ENCODE measurements at regions not wholly inside any gene's neighbourhood (a gene's known extent, or its start where the extent isn't known, plus 50 kb on each side); places are given as distances from the start of the nearest gene placed in this dataset.

DNA sequence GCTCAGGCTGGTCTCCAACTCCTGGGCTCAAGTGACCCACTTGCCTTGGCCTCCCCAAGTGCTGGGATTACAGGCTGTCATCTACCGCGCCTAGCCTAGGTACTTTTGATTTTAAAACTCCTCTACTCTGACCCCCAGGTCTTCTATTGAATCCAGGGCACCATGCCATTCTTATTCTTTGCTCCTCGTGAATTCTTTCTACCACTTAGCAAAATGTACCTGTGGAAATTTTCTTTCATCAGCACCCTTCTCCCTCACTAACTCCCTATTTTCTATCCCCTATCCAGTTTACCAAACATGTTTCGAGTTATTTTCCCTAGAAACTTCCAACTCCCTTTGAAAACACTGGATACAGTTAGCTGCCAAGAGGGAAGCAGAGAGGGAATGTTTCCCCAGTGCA is 60.0 kb upstream of the RAPGEF2 start:
- RAD21 ChIA-PET (ENCODE audit: unreplicated experiment), result no interaction called here
- in situ Hi-C loops (cut with MboI), result no loop called here
- no peak for DNase-seq (ENCODE audit: low read depth, low spot score)

More for the DNA sequence above, 60.0 kb upstream of the RAPGEF2 start:
- ChIA-PET SMC1A (ENCODE audit: uncharacterized antibody, unreplicated experiment) (interaction anchor here (1.0 to 1.4 kb wide), 3 partner anchors 25 to 186 kb away, joined by 3 to 4 read pairs (median 3); no protein-coding TSS in a partner anchor), CTCF (no interaction called here), POLR2A (no interaction called here)
- Histone ChIP-seq H3K4me2 (ENCODE audit: control insufficient read depth, insufficient read depth) (no peak overlapping the region), H2AFZ (ENCODE audit: control insufficient read depth, low read depth, low read length) (no peak overlapping the region), H3K4me3 (no peak overlapping the region), H3K27me3 (replicated peaks in 1 of 2; ENCODE audit: control insufficient read depth in 2 of 2, insufficient read depth in 2 of 2, low read length in 1 of 2) (no peaks in the 10 kb centered on the region), H3K4me1 (ENCODE audit: control insufficient read depth, insufficient read depth, low read length) (peaks cover 9% of the 10 kb centered on the region; the same call in 1 of the 2 replicates), H3K36me3 (ENCODE audit: control insufficient read depth in 2 of 2, insufficient read depth in 2 of 2, low read length in 1 of 2) (no peaks in the 10 kb centered on the region), H3K9me3 (replicated peaks; ENCODE audit: control insufficient read depth, insufficient read depth, low read length) (no peaks in the 10 kb centered on the region; the same call in 2 of the 3 replicates), H3K27ac (ENCODE audit: control insufficient read depth, insufficient read depth) (no peak overlapping the region), H3K79me2 (ENCODE audit: control insufficient read depth, insufficient read depth, low read length) (no peaks in the 10 kb centered on the region), H3K9ac (ENCODE audit: control insufficient read depth, insufficient read depth, low read length) (no peak overlapping the region), H4K20me1 (ENCODE audit: control insufficient read depth, insufficient read depth) (no peaks in the 10 kb centered on the region)
- TF ChIP-seq PAX8 (IDR thresholded peaks at IDR 0.05) (no peak), RELA (IDR thresholded peaks at IDR 0.05; ENCODE audit: borderline replicate concordance, partially characterized antibody) (no peak), BRCA1 (IDR thresholded peaks at IDR 0.05; ENCODE audit: low read depth, low read length) (no peak), SMAD1 (IDR thresholded peaks at IDR 0.05; ENCODE audit: low read depth, partially characterized antibody) (no peak), IRF4 (IDR thresholded peaks at IDR 0.05; ENCODE audit: low read depth, low read length) (no peak), DPF2 (IDR thresholded peaks at IDR 0.05) (no peak)
- TF ChIP-seq, protein P1, sequence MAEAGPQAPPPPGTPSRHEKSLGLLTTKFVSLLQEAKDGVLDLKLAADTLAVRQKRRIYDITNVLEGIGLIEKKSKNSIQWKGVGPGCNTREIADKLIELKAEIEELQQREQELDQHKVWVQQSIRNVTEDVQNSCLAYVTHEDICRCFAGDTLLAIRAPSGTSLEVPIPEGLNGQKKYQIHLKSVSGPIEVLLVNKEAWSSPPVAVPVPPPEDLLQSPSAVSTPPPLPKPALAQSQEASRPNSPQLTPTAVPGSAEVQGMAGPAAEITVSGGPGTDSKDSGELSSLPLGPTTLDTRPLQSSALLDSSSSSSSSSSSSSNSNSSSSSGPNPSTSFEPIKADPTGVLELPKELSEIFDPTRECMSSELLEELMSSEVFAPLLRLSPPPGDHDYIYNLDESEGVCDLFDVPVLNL (IDR thresholded peaks at IDR 0.05; ENCODE audit: low read depth, low read length), result no peak
- TF ChIP-seq, protein P2, sequence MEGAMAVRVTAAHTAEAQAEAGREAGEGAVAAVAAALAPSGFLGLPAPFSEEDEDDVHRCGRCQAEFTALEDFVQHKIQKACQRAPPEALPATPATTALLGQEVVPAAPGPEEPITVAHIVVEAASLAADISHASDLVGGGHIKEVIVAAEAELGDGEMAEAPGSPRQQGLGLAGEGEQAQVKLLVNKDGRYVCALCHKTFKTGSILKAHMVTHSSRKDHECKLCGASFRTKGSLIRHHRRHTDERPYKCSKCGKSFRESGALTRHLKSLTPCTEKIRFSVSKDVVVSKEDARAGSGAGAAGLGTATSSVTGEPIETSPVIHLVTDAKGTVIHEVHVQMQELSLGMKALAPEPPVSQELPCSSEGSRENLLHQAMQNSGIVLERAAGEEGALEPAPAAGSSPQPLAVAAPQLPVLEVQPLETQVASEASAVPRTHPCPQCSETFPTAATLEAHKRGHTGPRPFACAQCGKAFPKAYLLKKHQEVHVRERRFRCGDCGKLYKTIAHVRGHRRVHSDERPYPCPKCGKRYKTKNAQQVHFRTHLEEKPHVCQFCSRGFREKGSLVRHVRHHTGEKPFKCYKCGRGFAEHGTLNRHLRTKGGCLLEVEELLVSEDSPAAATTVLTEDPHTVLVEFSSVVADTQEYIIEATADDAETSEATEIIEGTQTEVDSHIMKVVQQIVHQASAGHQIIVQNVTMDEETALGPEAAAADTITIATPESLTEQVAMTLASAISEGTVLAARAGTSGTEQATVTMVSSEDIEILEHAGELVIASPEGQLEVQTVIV (IDR thresholded peaks at IDR 0.05; ENCODE audit: borderline replicate concordance, partially characterized antibody), result no peak
- intact Hi-C loops (cut with micrococcal nuclease; ENCODE audit: unreplicated experiment), result no loop called here
- 45% methylated on average over 4 of the region's 4 CpGs for WGBS (ENCODE audit: insufficient coverage, insufficient replicate concordance, low lambda C conversion rate, missing lambda C conversion rate)
- no peak for ATAC-seq
- no TSS peak for BruUV-seq (replicated peaks)
- no peak for FAIRE-seq
